HG02938 (cell line): ENCODE measurements at regions not wholly inside any gene's neighbourhood (a gene's known extent, or its start where the extent isn't known, plus 50 kb on each side); places are given as distances from the start of the nearest gene placed in this dataset.
"Not testable (repeated sequence)": the region's sequence is repeated elsewhere in the genome, so short reads cannot be mapped to it uniquely, and the experiment has no call there.

ENCODE experiments used
- ATAC-seq: cut with Tn5 transposase; IDR thresholded peaks from one replicate; pipeline ENCODE4 v1.9.1; 2021; ENCODE audit warnings: mild to moderate bottlenecking, moderate library complexity; ENCODE audit not compliant: unreplicated experiment

DNA sequence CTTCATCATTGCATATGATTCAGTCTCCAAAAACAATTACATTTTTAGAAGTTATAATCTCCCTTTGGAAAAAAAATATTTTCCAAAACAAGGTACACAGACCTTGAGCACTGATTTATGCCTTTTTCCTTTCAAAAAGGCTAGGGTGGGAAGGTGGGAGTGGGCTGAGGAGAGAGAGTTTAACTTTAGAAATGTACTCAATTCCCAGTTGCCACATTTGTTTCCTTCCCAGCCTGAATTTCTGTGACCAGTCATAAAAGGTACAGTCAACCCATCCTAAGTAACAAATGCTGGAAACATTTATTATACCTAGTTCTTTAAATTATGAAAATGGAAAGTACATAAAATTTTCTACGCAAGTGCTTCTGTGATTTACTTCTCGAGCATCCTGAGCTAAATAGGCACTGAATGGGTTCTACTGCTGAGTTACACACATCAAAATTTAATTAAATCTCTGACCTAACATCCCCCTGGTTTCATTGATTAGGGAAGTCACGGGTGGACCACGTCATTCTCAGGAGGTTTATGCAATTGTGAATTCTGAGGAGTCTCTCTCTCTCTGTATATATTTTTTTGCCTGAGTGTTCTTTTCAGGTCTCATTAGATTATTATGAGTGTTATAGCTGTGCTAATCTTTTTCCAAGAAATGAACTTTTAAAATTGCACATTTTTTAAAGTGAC is 371.8 kb downstream of the BTG1 start:
- no peak for ATAC-seq

DNA sequence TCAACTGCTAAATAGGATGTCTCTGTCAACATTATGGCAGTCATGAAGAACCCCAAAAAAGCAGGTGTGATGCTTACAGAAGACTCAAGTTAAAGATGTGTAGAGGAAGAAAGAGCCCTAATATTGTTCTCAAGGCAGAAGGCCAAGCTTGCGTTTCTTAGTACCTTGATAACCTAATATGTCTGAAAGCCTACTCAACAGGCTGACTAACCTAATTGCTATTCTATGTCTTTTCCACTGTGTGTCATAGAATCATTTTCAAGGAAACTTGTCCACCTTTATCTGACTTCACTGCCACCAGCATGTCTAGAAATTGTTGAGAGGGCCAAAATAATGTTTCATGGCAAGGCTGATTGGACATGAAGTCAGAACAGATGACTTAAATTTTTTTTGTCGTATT is 373.2 kb downstream of the BTG1 start:
- ATAC-seq = no peak

DNA sequence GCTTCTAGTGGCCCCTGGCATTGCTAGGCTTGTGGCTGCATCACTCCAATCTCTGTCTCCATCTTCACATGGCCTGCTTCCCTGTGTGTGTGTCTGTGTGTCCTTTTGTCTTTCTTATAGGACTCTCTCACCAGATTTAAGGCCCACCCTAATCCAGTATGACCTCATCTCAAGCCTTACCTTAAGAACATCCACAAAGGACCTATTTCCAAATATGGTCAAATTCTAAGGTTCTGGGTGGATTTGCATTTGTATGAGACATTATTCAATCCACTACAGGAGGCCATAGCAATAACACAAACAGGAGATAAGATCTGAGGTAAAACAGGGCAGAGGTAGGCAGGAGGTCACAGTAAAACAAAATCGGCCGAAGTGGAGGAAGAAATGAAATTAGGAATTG is 375.9 kb downstream of the BTG1 start:
- no peak for ATAC-seq

DNA sequence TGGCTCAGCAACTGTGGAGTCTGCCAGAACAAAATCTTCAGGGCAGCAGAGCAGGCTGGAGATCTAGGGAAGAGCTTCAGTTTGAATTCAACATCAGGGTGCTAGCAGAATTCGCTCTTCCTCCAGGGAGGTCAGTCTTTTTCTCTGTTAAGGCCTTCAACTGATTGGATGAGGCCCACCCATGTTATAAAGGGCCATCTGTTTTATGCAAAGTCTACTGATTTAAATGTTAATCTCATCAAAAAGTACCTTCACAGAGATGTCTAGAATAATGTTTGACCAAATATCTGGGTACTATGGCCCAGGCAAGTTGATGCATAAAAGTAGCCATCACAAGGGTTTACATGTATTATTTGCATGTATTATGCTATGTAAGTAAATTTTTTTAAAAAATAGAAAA is 378.4 kb downstream of the BTG1 start:
- ATAC-seq = no peak

DNA sequence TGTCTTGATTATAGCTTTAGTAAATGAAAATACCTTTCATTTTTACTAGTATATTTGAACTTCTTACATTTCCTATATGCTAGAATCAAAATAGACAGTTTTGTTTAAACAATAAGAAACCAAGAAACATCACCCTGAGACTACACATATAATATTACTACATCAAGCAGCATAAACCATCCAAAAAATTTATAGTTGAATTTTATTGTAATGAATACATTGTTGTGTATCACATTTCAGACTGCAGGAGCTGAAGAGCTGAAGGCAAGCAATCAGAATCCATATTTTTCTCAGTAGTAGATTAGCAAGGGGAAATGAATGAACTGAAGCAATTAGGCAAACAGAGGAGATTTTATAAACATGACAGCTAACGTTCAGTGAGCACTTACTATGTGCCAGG is 379.2 kb downstream of the BTG1 start:
- ATAC-seq = no peak

DNA sequence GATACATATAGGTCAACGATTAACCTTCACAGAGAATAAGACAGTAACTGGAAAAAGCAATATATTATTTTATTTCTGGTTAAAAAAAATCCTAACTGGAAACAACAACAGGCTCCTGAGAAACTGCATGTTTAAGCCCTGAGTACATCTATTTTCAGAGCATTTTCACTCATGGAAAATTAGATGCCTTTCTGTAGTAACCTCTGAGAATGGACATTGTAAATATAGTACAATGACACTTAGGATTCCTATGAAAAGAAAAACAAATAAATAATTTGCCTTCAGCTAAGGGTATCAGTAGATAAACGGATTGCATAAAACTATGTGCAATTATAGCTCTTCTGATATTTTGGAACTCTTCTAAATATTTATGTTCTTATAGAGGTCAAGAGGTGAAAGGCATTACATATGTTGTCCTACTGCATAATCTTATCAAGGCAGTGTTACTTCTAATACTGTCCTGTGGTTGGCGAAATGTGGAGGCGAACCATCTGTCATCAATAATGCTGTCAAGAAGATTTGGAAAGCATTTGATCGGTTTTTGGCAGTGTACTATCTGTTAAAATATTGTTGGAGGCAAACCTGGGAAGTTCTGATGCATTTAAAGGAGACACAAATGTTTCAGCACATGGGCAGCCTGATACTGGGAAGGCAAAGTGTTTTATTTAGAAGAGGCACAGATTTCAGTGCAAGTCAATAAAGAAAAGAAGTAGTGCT is 381.8 kb downstream of the BTG1 start:
- ATAC-seq = no peak

DNA sequence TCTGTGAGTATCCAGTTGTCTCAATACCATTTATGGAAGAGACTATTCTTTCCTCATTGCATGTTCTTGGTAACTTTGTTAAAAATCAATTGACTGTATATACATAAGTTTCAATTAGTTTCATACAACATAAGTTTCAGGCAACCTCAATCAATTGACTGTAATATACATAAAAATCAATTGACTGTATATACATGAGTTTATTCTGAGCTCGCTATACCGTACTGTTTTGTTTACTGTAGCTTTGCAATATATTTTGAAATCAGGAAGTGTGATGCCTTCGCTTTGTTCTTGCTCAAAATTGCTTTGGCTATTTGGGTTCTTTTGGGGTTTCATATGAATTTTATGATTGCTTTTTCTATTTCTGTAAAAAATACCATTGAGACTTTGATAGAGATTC is 392.0 kb downstream of the BTG1 start:
- ATAC-seq = no peak

DNA sequence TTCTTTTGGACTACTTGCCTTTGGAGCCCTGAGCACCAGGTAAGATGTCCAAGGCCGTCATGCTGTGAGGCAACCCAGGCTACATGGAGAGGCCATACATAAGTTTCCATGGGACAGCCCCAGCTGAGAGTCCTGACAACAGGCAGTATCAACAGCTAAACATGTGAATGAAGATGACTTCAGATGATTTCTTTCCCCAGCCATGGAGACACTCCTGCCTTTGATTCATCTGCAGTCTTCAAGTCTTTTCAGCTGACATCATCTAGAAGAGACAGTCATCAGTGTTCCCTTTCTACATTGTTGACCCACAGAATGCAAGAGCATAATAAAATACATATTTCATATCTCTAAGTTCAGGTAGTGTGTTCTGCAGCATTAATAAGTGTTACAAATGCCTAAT is 398.7 kb downstream of the BTG1 start:
- ATAC-seq = no peak

DNA sequence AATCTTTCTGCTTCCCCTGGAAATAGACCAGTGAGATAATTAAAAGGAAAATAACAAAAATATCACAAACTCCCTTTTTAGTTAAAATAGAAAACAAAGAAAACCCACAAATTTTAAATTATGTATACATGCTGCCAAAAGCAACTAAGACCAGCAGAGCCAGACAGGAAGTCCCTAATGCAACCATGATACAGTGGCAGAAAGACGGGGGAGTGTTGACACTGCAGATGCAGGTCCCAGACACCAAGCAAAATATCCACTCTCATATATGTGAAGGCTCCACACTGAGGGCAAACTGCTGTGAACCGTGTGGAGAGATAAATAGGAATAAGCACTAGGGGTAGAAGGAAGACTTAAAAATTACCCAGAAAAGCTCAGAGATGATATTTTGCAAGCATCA is 401.0 kb downstream of the BTG1 start:
- no peak for ATAC-seq

DNA sequence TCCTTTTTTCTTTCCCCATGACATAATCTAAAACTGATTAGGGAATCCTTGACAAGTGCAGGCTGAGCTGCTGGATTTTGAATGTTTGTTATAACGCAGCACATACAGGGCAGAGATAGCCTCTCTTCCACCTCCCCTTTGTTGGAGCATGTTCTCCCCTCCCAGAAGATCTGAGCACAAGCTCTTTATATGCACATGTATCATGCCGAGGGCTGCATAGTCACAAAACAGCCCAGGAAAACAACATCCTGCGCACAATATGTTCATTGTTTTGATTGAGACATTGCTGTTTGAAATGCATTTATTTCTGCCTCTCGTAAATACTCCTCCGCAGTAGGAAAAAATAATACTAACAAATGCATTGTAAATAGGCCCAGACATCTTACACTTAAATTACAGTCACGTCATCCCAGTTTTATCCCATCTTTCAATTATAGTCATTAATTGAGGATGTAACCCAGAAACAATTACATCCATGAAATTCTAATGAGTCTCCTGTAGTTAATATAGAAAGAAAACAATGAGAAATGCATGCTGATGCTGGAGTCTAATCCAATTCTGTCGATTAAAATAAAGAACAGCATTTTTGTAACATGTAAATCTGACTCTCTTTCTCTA is 401.8 kb downstream of the BTG1 start:
- ATAC-seq = no peak

DNA sequence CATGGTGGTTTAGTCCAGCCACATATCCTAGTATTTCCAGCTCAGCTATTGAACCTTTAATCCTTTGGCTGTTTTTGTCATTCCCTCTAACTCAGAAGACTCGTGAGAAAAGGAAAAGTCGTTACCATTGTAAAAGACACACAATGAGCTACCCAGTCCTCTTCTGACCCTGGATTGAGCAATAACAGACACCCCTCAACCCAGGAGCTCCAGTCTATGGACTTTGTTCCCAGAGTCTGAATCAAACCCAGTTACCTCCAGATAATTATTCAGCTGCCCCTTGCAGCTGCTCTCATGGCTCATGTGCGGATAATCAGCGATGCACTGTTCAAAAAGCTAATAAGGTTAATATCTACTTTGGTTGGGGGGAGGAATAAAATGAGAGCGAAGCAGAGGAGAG is 402.4 kb downstream of the BTG1 start:
- ATAC-seq = no peak

DNA sequence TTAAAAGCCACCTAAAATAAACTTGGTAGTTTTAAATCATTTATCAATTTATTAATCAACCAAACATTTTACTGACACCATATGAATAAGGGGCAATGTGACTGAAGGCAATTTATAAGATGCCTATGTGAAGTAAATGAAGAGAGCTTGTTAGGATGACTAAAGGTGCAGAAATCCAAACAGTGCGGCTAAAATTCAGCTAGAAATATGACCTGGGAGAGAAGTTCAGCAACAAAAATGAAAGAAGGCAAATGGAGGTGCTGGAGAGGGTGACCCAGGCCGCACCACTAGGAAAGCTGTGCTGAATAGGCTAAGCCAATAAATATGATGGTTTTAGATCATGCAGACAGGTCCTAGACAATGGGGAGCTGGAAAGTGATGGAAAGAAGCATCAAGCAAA is 403.7 kb downstream of the BTG1 start:
- ATAC-seq = no peak

DNA sequence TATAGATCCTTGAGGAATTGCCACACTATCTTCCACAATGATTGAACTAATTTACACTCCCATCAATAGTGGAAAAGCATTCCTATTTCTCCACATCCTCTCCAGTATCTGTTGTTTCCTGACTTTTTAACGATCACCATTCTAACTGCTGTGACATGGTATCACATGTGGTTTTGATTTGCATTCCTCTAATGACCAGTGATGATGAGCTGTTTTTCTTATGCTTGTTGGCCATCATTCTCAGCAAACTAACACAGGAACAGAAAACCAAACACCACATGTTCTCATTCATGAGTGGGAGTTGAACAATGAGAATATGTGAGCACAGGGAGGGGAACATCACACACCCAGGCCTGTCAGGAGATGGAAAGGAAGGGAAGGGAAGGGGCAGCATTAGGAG is 411.8 kb downstream of the BTG1 start:
- not testable (repeated sequence) for ATAC-seq

DNA sequence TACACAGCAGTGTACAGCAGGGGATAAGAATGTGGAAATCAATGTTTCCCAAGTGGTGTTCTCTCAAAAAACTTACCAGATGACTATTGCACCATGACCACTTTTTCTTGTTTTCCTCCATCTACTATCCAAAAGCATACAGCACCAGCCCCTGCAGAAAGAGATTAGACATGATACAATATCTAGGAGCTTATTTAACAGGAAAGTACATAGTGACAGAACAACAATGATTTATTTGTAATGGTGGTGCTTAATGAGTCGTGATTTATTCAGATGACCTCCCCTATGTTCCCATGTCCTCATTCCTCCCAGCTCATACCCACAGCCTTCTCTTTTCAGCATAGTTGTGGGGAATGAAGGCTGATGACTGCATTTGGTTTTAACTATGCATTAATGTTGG is 413.6 kb downstream of the BTG1 start:
- ATAC-seq = no peak

DNA sequence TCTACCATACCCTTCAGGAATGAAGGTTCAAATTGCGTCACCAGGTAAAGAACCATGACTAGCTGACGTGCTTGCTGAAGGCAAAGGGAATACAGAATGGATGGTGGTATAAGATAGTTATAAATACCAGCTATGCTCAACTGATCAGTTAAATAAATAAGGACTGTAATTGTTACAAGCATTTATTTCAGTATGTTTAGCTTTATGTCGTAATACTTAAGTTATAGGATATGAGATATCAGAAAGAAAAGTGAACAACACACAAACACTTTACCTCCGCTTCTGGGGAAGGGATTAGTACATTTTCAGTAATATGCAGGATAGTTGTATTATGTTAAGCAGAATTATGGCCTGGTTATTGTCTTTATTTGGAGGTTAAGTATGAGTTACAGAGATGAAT is 416.1 kb downstream of the BTG1 start:
- ATAC-seq = no peak

DNA sequence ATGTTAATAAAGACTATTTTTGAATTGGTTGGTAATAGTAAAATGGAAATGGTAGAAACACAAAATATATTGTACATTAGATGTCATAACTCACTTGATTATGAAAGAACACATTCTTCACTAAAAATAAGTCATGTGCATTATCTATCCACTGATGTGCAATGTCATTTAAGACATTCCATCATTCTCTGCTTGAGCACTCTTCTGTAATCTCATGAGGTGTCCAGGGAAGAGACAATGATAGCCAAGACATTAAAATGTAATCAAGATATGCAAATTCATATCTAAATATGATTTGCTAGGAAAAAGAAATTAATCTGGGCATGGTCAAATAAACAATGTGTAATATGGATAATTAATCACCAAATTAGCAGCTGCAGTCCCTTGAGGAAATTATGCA is 422.5 kb downstream of the BTG1 start:
- ATAC-seq = no peak

DNA sequence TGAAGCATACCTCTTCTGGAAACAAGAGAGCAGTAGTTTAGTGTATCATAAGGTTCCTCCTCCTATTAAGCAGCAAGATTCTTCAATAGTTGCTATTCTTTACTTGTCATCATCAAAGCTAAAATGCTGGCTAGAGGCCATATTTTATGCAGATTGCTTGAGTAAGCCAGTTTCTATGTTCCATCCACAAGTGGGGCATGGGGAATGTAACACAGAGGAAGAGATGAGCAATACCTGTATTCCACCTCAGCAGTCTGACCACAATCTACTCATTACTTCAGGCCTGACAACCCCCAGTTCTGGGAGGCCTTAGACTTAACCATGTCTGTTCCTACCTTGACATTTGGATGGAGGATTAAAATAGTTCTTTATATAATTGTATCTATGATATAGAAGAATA is 423.6 kb downstream of the BTG1 start:
- no peak for ATAC-seq

DNA sequence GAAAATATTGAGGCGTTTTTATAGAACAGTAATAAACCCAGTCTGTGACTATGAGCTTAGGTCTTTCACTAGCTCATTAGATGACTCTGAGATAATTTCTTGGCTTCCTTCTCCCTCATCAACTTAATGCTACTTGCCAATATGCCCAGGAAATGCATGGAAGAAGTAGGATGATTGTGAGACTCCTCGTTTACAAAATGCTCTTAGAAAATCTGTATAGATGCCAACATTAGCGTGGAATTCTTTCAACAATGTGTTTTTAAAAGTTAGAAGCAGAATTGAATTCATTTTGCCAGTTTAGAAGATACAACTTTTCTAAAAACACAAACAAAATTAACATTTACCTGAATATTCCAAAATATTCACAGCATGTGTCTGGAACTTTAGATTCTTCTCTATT is 424.6 kb downstream of the BTG1 start:
- no peak for ATAC-seq

DNA sequence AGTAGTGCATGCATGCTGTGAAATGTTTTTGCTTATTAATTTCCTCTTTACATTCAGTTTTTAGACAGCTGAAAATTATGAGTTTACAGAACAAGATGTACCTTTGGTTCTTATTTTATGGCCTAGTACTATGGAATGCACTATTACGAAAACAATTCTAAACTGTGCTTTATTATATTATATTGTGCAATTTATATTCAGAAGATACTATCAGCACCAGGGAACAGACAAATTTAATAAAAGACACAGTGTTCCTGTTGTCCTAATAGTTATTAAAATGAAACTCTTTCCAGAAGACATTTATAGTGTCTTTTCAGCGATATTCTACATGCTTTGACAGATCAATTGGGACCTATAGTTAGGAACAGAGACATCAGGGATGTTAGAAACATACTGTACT is 427.3 kb downstream of the BTG1 start:
- no peak for ATAC-seq

DNA sequence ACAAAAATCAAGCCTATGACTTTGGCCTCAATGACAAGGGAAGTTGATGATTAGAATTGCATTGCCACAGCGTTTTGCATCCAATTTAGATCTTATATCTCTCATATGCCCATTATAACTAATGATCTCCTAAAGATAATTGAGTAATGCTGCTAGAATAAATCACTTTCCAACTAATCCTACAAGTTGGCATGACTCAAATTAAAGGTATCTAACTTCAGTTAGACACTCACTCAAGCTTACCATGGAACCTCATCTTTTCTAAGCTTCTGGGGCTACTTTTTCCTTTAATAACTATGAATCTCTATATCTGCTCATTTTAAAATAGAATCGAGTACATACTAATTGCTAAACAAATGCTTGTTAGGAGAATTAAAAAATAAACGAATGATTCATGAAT is 427.8 kb downstream of the BTG1 start:
- ATAC-seq = no peak

DNA sequence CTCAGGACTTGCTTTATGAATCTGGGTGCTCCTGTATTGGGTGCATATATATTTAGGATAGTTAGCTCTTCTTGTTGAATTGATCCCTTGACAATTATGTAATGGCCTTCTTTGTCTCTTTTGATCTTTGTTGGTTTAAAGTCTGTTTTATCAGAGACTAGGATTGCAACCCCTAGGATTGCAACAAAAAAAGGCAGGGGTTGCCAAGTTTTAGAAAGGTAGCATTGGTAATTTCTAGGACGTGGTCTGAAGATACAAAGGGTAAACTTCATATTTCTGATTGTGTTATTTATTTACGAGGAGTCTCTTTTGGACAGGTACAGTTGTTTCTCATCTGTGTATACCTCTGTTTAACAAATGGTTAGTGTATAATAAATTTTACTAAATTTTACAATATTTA is 433.7 kb downstream of the BTG1 start:
- not testable (repeated sequence) for ATAC-seq

DNA sequence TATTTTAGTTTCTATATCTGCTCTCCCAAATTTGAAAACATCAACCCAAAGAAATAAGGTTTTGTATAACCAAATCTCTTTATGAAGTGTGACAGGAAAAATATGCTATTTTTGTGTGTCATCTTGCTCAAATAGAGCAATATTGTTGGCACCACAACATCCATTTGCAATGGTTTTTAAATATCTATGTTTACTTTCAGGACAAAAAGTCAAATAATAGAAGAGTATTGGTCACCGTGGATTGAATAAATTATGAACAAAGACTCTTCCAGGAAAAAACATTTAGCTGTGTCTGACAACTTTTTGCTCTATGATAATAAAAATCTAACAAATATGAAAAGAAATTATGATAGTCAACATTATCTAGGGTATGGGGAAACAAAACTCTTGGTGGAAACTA is 439.2 kb downstream of the BTG1 start:
- ATAC-seq = no peak
